Embryonic facial prominence (tissue), 1 donor: ENCODE measurements at regions not wholly inside any gene's neighbourhood (a gene's known extent, or its start where the extent isn't known, plus 50 kb on each side); places are given as distances from the start of the nearest gene placed in this dataset.
"Not testable (repeated sequence)": the region's sequence is repeated elsewhere in the genome, so short reads cannot be mapped to it uniquely, and the experiment has no call there.

Experiments used
- DNase-seq: peaks from one replicate; pipeline ENCODE4 v3.0.0-alpha.2; 2016; ENCODE audit errors: extremely low spot score

- DNase-seq: not testable (repeated sequence)
Measured at GRCh38 chr7:113600428-113600827, 318.4 kb downstream of the PPP1R3A start.

GRCh38 chr7:113593455-113593854, 325.4 kb downstream of the PPP1R3A start:
- DNase-seq: not testable (repeated sequence)

- DNase-seq: not testable (repeated sequence)
Measured at GRCh38 chr7:113592924-113593323, 325.9 kb downstream of the PPP1R3A start.

GRCh38 chr7:113582471-113582870, 336.3 kb downstream of the PPP1R3A start:
- DNase-seq: no peak

GRCh38 chr7:113563257-113563656, 355.6 kb downstream of the PPP1R3A start:
- DNase-seq: not testable (repeated sequence)

GRCh38 chr7:113562801-113563200, 356.0 kb downstream of the PPP1R3A start:
- no peak for DNase-seq

- no peak for DNase-seq
Measured at GRCh38 chr7:113562242-113562641, 356.6 kb downstream of the PPP1R3A start.

- no peak for DNase-seq
Measured at GRCh38 chr7:113561446-113561845, 357.4 kb downstream of the PPP1R3A start.

GRCh38 chr7:113550966-113551365, 367.8 kb downstream of the PPP1R3A start:
- no peak for DNase-seq

GRCh38 chr7:113548561-113548960, 370.2 kb downstream of the PPP1R3A start:
- no peak for DNase-seq

- no peak for DNase-seq
Measured at GRCh38 chr7:113548137-113548536, 370.7 kb downstream of the PPP1R3A start.

- no peak for DNase-seq
Measured at GRCh38 chr7:113521468-113521867, 397.3 kb downstream of the PPP1R3A start.

- no peak for DNase-seq
Measured at GRCh38 chr7:113519472-113519871, 399.3 kb downstream of the PPP1R3A start.

- DNase-seq: no peak
Measured at GRCh38 chr7:113504691-113505090, 386.3 kb upstream of the SMIM30 start.

- DNase-seq: no peak
Measured at GRCh38 chr7:113504142-113504541, 385.8 kb upstream of the SMIM30 start.

GRCh38 chr7:113496586-113496985, 378.2 kb upstream of the SMIM30 start:
- not testable (repeated sequence) for DNase-seq

GRCh38 chr7:113494797-113495566, 376.6 kb upstream of the SMIM30 start:
- not testable (repeated sequence) for DNase-seq

- no peak for DNase-seq
Measured at GRCh38 chr7:113491305-113491704, 373.0 kb upstream of the SMIM30 start.

- no peak for DNase-seq
Measured at GRCh38 chr7:113487925-113488731, 369.8 kb upstream of the SMIM30 start.

GRCh38 chr7:113486548-113486947, 368.2 kb upstream of the SMIM30 start:
- DNase-seq: no peak

- DNase-seq: no peak
Measured at GRCh38 chr7:113483657-113484056, 365.3 kb upstream of the SMIM30 start.

- DNase-seq: no peak
Measured at GRCh38 chr7:113480537-113480936, 362.2 kb upstream of the SMIM30 start.
